Endothelial cell of umbilical vein (primary cell): ENCODE measurements at regions not wholly inside any gene's neighbourhood (a gene's known extent, or its start where the extent isn't known, plus 50 kb on each side); places are given as distances from the start of the nearest gene placed in this dataset.

ENCODE experiments used
- BruUV-seq: library from RNA; stranded (reverse); fragments of 400-500 nt; replicated peaks from 2 replicates; lab custom pipeline; 2021; lab: Mats Ljungman, UMichigan
- CTCF ChIA-PET: fragments of 300-600, 350-600 bp; sonication (Branson Sonifier 250); formaldehyde crosslinking; loops from one replicate; lab custom pipeline; 2021; ENCODE audit warnings: antibody characterized with exemption, inconsistent platforms; lab: Charles Lee
- POLR2A ChIA-PET: fragments of 300-600, 350-600 bp; sonication (Branson Sonifier 250); formaldehyde crosslinking; loops from one replicate; lab custom pipeline; 2021; ENCODE audit warnings: antibody characterized with exemption, inconsistent platforms; lab: Charles Lee
- DNase-seq: peaks from one replicate; pipeline ENCODE4 v3.0.0-alpha.2; 2011; ENCODE audit warnings: low read depth, low spot score
- FAIRE-seq: peaks from 2 replicates; lab custom pipeline; 2011; peaks lifted over from hg19 to GRCh38; lab: Jason Lieb, UNC
- H2AFZ ChIP-seq: 2 replicates; pipeline ENCODE4 v1.6.0; 2012; ENCODE audit warnings: low read depth, low read length, control low read depth, inconsistent platforms
- H3K27ac ChIP-seq: 2 replicates; pipeline ENCODE4 v1.5.1; 2011; ENCODE audit warnings: low read depth, mild to moderate bottlenecking, control low read depth, low read length, moderate library complexity; ENCODE audit not compliant: insufficient read depth
- H3K27me3 ChIP-seq, 2 experiments: 2 replicates each; pipeline versions ENCODE4 v1.6.0 to v1.6.1; 2011; ENCODE audit warnings: low read length in 2 of 2, mixed read lengths in 1 of 2; ENCODE audit not compliant: control insufficient read depth in 2 of 2, insufficient read depth in 2 of 2
- H3K36me3 ChIP-seq, 2 experiments: 2 replicates in 1 of 2; 3 replicates in 1 of 2; pipeline ENCODE4 v1.5.1; 2011; ENCODE audit warnings: low read length in 2 of 2, mild to moderate bottlenecking in 1 of 2, moderate library complexity in 1 of 2; ENCODE audit not compliant: control insufficient read depth in 2 of 2, insufficient read depth in 2 of 2; ENCODE audit errors: extremely low read depth in 1 of 2
- H3K4me1 ChIP-seq: 3 replicates; pipeline ENCODE4 v1.5.1; 2011; ENCODE audit warnings: mild to moderate bottlenecking, low read length; ENCODE audit not compliant: control insufficient read depth, insufficient read depth; ENCODE audit errors: extremely low read depth
- H3K4me2 ChIP-seq: 2 replicates; pipeline ENCODE4 v1.6.1; 2011; ENCODE audit warnings: low read length, control low read depth, mixed read lengths; ENCODE audit not compliant: insufficient read depth
- H3K4me3 ChIP-seq, 3 experiments: fragments of 200-600 bp in 1 of 3; sonication (generic), shearing (Covaris generic) in 1 of 3; replicated peaks in 1 of 3; 2 replicates each; pipeline ENCODE4 v1.5.1; 2011 to 2016; ENCODE audit warnings: control low read depth in 3 of 3, low read length in 3 of 3, mild to moderate bottlenecking in 2 of 3, inconsistent platforms in 1 of 3, low read depth in 1 of 3, moderate library complexity in 1 of 3; ENCODE audit not compliant: insufficient read depth in 1 of 3
- H3K79me2 ChIP-seq: 2 replicates; pipeline ENCODE4 v1.6.0; 2012; ENCODE audit warnings: low read length, inconsistent platforms; ENCODE audit not compliant: control insufficient read depth, insufficient read depth
- H3K9ac ChIP-seq: replicated peaks from 2 replicates; pipeline ENCODE3; 2011; ENCODE audit warnings: low read length, control low read depth; ENCODE audit not compliant: insufficient read depth; ENCODE audit errors: extremely low read depth
- H3K9me1 ChIP-seq: replicated peaks from 3 replicates; pipeline ENCODE4 v1.6.0; 2011; ENCODE audit warnings: mild to moderate bottlenecking, low read length; ENCODE audit not compliant: control insufficient read depth, insufficient read depth; ENCODE audit errors: extremely low read depth
- H3K9me3 ChIP-seq: replicated peaks from 2 replicates; pipeline ENCODE4 v1.5.1; 2012; ENCODE audit warnings: low read length, inconsistent platforms; ENCODE audit not compliant: control insufficient read depth, insufficient read depth
- H4K20me1 ChIP-seq: replicated peaks from 2 replicates; pipeline ENCODE3; 2011; ENCODE audit warnings: mild to moderate bottlenecking, low read length; ENCODE audit not compliant: control insufficient read depth, insufficient read depth; ENCODE audit errors: extremely low read depth
- EZH2 ChIP-seq: IDR thresholded peaks from 2 replicates; pipeline ENCODE4 v1.6.1; 2012; ENCODE audit warnings: borderline replicate concordance, low read depth, mild to moderate bottlenecking, moderate library complexity, low read length, inconsistent platforms; ENCODE audit not compliant: severe bottlenecking
- FOS ChIP-seq: IDR thresholded peaks from 2 replicates; pipeline ENCODE4 v1.6.1; 2011; ENCODE audit warnings: mild to moderate bottlenecking, low read length, moderate library complexity, borderline replicate concordance; ENCODE audit not compliant: insufficient read depth
- GATA2 ChIP-seq: IDR thresholded peaks from 2 replicates; pipeline ENCODE4 v1.7.0; 2011; ENCODE audit warnings: low read depth, mild to moderate bottlenecking, moderate library complexity, mixed read lengths, low read length; ENCODE audit not compliant: insufficient read length, insufficient read depth
- JUN ChIP-seq: IDR thresholded peaks from 2 replicates; pipeline ENCODE4 v1.6.1; 2011; ENCODE audit warnings: borderline replicate concordance, low read depth; ENCODE audit not compliant: insufficient read length, insufficient read depth
- MYC ChIP-seq: IDR thresholded peaks from one replicate; pipeline ENCODE4 v1.6.1; 2011; ENCODE audit warnings: mild to moderate bottlenecking, low read depth, low read length
- POLR2A ChIP-seq: IDR thresholded peaks from 2 replicates; pipeline ENCODE4 v1.6.1; 2012; ENCODE audit warnings: low read depth, mild to moderate bottlenecking, control low read depth, low read length
- POLR2AphosphoS5 ChIP-seq: IDR thresholded peaks from 2 replicates; pipeline ENCODE4 v1.6.1; 2012; ENCODE audit warnings: low read depth, mild to moderate bottlenecking, control low read depth, low read length, moderate library complexity; ENCODE audit not compliant: insufficient read depth
- dilution Hi-C: fragments of 300-500 bp; cut with MboI; formaldehyde crosslinking; loops from one replicate; pipeline ENCODE4 v1.15.0; 2019; ENCODE audit warnings: low sequenced_read_pairs; ENCODE audit not compliant: extremely low pct_ligation_motif_present
- intact Hi-C: fragments of 100-400 bp; cut with micrococcal nuclease; formaldehyde crosslinking; loops from one replicate; pipeline ENCODE4 v1.10.0; 2022
- TF ChIP-seq, protein P1 (sequence below), 2 donors: IDR thresholded peaks; 1 replicate in 1 of 2; 2 replicates in 1 of 2; pipeline ENCODE4 v1.5.1; 2011; ENCODE audit warnings: low read length in 2 of 2, mild to moderate bottlenecking in 2 of 2, moderate library complexity in 2 of 2, control low read depth in 1 of 2, inconsistent platforms in 1 of 2, low read depth in 1 of 2; ENCODE audit not compliant: insufficient read depth in 1 of 2; ENCODE audit errors: extremely low read depth in 1 of 2
- TF ChIP-seq, protein P2 (sequence below): IDR thresholded peaks from 2 replicates; pipeline ENCODE4 v1.6.1; 2011; ENCODE audit not compliant: insufficient read depth, insufficient read length

DNA sequence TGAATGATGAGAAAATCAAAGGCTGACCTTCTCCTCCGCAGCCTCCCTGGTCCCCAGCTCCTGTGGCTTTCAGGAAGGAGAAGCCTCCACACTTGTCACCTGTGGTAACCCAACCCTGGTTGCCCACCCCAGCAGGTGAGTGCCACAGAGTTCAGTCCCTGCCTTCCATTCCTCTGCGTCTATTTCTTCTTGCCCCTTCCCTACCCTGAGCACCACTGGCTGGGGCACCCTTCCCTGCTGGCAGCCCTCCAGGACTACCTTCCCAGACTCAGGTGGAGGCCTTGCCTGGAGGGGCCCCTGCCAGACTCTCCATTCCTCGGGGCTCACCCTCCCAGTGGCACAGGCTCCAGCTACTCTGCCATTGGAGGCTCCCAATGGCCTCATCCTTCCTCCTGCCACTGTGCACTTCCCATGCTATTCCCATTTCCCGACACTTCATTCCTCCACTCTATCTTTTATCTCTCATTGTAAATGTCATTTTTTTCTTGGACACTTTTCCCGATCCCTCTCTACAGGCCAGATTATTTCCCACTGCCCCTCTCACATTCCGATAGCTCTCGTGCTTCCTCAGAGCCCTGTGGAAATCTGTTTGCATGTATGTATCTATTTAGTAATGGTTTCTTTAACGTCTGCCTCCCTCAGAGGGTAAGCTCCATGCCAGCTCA is 90.6 kb upstream of the PCBD1 start:
- H4K20me1 ChIP-seq = no peaks in the 10 kb centered on the region
- H3K36me3 ChIP-seq = no peaks in the 10 kb centered on the region
- no peak overlapping the region for H3K4me3 ChIP-seq
- dilution Hi-C loops (no loop called here), intact Hi-C loops (no loop called here)
- no peak overlapping the region for H2AFZ ChIP-seq
- H3K27me3 ChIP-seq = peaks cover 0 to 4% of the 10 kb centered on the region in 2 experiments
- no peak for DNase-seq
- no TSS peak for BruUV-seq
- H3K4me1 ChIP-seq = no peaks in the 10 kb centered on the region
- H3K4me2 ChIP-seq = no peak overlapping the region
- no peaks in the 10 kb centered on the region for H3K9me1 ChIP-seq
- H3K9me3 ChIP-seq = no peaks in the 10 kb centered on the region
- TF ChIP-seq, protein P1, sequence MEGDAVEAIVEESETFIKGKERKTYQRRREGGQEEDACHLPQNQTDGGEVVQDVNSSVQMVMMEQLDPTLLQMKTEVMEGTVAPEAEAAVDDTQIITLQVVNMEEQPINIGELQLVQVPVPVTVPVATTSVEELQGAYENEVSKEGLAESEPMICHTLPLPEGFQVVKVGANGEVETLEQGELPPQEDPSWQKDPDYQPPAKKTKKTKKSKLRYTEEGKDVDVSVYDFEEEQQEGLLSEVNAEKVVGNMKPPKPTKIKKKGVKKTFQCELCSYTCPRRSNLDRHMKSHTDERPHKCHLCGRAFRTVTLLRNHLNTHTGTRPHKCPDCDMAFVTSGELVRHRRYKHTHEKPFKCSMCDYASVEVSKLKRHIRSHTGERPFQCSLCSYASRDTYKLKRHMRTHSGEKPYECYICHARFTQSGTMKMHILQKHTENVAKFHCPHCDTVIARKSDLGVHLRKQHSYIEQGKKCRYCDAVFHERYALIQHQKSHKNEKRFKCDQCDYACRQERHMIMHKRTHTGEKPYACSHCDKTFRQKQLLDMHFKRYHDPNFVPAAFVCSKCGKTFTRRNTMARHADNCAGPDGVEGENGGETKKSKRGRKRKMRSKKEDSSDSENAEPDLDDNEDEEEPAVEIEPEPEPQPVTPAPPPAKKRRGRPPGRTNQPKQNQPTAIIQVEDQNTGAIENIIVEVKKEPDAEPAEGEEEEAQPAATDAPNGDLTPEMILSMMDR (IDR thresholded peaks at IDR 0.05; ENCODE audit: extremely low read depth in 1 of 2, insufficient read depth in 1 of 2, low read depth in 1 of 2, low read length in 2 of 2) = no peak
- no peak for TF ChIP-seq FOS
- ChIA-PET POLR2A (no interaction called here), CTCF (no interaction called here)
- FAIRE-seq = no peak
- no peaks in the 10 kb centered on the region for H3K79me2 ChIP-seq
- no peak overlapping the region for H3K27ac ChIP-seq
- no peak overlapping the region for H3K9ac ChIP-seq

DNA sequence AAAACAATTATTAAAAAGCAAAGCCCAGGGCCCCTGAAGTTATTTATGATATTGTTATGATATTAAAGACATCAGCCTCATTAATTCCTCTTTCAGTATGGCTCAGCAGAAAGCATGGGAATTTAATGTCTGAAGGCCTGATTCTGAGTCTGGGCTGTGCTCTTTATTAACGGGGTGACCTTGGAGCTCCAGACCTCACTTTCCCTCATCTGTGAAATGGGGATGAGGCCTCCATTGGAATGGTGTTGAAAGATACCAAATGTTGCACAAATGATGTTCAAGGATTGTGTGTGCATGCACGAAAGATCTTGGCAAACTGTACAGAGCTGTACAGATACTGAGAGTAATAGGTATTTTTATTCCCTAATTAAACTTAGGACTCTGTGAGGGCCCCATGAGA is 92.3 kb upstream of the PCBD1 start:
- H3K9me3 ChIP-seq = no peaks in the 10 kb centered on the region
- peaks cover 0 to 6% of the 10 kb centered on the region in 2 experiments for H3K27me3 ChIP-seq
- TF ChIP-seq JUN = no peak
- no peak for TF ChIP-seq POLR2A
- TF ChIP-seq, protein P1 (IDR thresholded peaks at IDR 0.05; ENCODE audit: extremely low read depth in 1 of 2, insufficient read depth in 1 of 2, low read depth in 1 of 2, low read length in 2 of 2) = no peak
- TF ChIP-seq, protein P2, sequence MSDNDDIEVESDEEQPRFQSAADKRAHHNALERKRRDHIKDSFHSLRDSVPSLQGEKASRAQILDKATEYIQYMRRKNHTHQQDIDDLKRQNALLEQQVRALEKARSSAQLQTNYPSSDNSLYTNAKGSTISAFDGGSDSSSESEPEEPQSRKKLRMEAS = no peak
- no peak for TF ChIP-seq MYC
- no peak for TF ChIP-seq POLR2AphosphoS5
- no peak for TF ChIP-seq EZH2
- no peak for TF ChIP-seq GATA2
- no peak for TF ChIP-seq FOS
- POLR2A ChIA-PET = no interaction called here
- H3K4me2 ChIP-seq = no peak overlapping the region
- FAIRE-seq = no peak
- no peak overlapping the region for H3K4me3 ChIP-seq
- BruUV-seq = no TSS peak
- no peak overlapping the region for H3K9ac ChIP-seq
- no peaks in the 10 kb centered on the region for H3K79me2 ChIP-seq
- intact Hi-C loops = no loop called here
- no peak overlapping the region for H3K27ac ChIP-seq
- DNase-seq = no peak
- H3K9me1 ChIP-seq = no peaks in the 10 kb centered on the region
- H3K4me1 ChIP-seq = no peaks in the 10 kb centered on the region
- no peaks in the 10 kb centered on the region for H3K36me3 ChIP-seq
- dilution Hi-C loops = no loop called here
- CTCF ChIA-PET = no interaction called here
- no peaks in the 10 kb centered on the region for H4K20me1 ChIP-seq
- no peak overlapping the region for H2AFZ ChIP-seq
